A673 (cell line): ENCODE measurements at regions not wholly inside any gene's neighbourhood (a gene's known extent, or its start where the extent isn't known, plus 50 kb on each side); places are given as distances from the start of the nearest gene placed in this dataset.

Source experiments
- BruUV-seq: library from RNA; stranded (reverse); fragments of 400-500 nt; replicated peaks from 2 replicates; lab custom pipeline; 2021; lab: Mats Ljungman, UMichigan
- CTCF ChIA-PET: fragments of 300-600 bp; sonication (Branson Sonifier 250); formaldehyde crosslinking; loops from one replicate; lab custom pipeline; 2022; ENCODE audit warnings: antibody characterized with exemption; lab: Charles Lee
- POLR2A ChIA-PET: fragments of 300-600 bp; sonication (Branson Sonifier 250); formaldehyde crosslinking; loops from one replicate; lab custom pipeline; 2022; ENCODE audit warnings: antibody characterized with exemption; ENCODE audit not compliant: low non-redundant PET; lab: Charles Lee
- DNase-seq: peaks from one replicate; pipeline ENCODE4 v3.0.0-alpha.2; 2015; ENCODE audit warnings: low spot score
- H3K27ac ChIP-seq: fragments of 200-600 bp; sonication (generic); 2 replicates; pipeline ENCODE4 v1.5.1; 2016; ENCODE audit warnings: mixed run types, low read depth, mild to moderate bottlenecking, mixed read lengths, antibody characterized with exemption, low read length; ENCODE audit not compliant: poor library complexity, severe bottlenecking
- H3K27me3 ChIP-seq: fragments of 200-600 bp; sonication (generic); replicated peaks from 2 replicates; pipeline ENCODE4 v1.6.1; 2017; ENCODE audit warnings: mixed run types, low read depth, mild to moderate bottlenecking, mixed read lengths, antibody characterized with exemption, low read length; ENCODE audit not compliant: insufficient read depth, poor library complexity
- H3K36me3 ChIP-seq: fragments of 200-600 bp; sonication (generic); 2 replicates; pipeline ENCODE4 v1.6.1; 2016; ENCODE audit warnings: mixed run types, mild to moderate bottlenecking, mixed read lengths, antibody characterized with exemption, low read length; ENCODE audit not compliant: insufficient read depth, poor library complexity, severe bottlenecking
- H3K4me1 ChIP-seq: fragments of 200-600 bp; sonication (generic); 2 replicates; pipeline ENCODE4 v1.6.1; 2017; ENCODE audit warnings: mixed run types, mild to moderate bottlenecking, mixed read lengths, antibody characterized with exemption, low read length; ENCODE audit not compliant: insufficient read depth, poor library complexity, severe bottlenecking
- H3K4me3 ChIP-seq: fragments of 200-600 bp; sonication (generic); 2 replicates; pipeline ENCODE4 v1.5.1; 2016; ENCODE audit warnings: low read depth, mixed run types, mild to moderate bottlenecking, mixed read lengths, low read length; ENCODE audit not compliant: poor library complexity, severe bottlenecking
- H3K9me3 ChIP-seq: fragments of 200-600 bp; sonication (generic); 2 replicates; pipeline ENCODE4 v1.6.1; 2016; ENCODE audit warnings: mixed run types, low read depth, mild to moderate bottlenecking, mixed read lengths, antibody characterized with exemption, low read length; ENCODE audit not compliant: poor library complexity, severe bottlenecking
- EZH2 ChIP-seq: fragments of 200-600 bp; sonication (generic); IDR thresholded peaks from 2 replicates; pipeline ENCODE4 v1.6.1; 2017; ENCODE audit warnings: borderline replicate concordance, low read depth, mild to moderate bottlenecking, mixed read lengths, antibody characterized with exemption, low read length; ENCODE audit not compliant: poor library complexity, severe bottlenecking
- intact Hi-C: fragments of 100-400 bp; cut with micrococcal nuclease; formaldehyde crosslinking; loops from one replicate; pipeline ENCODE4 v1.10.0; 2022; ENCODE audit not compliant: unreplicated experiment
- TF ChIP-seq, protein P1 (sequence below): fragments of 300-800, 200-600 bp; sonication (generic); conservative IDR thresholded peaks from 2 replicates; pipeline ENCODE4 v1.5.1; 2017; ENCODE audit warnings: low read depth, mild to moderate bottlenecking, antibody characterized with exemption, low read length, moderate library complexity, mixed read lengths

DNA sequence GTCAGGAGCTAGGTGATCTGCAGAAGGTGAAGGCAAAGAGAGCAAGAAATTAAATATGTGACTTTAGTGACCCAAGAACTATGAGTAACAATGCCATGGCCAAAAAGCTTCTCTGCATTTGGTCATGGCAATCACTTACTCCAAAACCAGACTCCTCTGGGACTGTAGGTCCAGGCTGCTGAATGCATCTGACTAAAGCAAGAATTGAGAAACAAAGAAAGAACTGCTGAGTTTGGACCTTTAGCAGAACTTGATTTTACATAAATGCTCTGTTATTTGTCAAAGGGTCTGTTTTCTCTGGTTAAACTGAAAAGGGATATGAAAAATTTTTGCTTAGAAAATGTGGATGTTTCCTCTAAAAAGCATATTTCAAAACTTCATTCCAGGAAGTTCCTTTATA, 1102.2 kb downstream of the IGSF11 start:
- ChIA-PET CTCF (no interaction called here), POLR2A (no interaction called here)
- no TSS peak for BruUV-seq
- intact Hi-C loops = no loop called here
- TF ChIP-seq EZH2 = no peak
- TF ChIP-seq, protein P1, sequence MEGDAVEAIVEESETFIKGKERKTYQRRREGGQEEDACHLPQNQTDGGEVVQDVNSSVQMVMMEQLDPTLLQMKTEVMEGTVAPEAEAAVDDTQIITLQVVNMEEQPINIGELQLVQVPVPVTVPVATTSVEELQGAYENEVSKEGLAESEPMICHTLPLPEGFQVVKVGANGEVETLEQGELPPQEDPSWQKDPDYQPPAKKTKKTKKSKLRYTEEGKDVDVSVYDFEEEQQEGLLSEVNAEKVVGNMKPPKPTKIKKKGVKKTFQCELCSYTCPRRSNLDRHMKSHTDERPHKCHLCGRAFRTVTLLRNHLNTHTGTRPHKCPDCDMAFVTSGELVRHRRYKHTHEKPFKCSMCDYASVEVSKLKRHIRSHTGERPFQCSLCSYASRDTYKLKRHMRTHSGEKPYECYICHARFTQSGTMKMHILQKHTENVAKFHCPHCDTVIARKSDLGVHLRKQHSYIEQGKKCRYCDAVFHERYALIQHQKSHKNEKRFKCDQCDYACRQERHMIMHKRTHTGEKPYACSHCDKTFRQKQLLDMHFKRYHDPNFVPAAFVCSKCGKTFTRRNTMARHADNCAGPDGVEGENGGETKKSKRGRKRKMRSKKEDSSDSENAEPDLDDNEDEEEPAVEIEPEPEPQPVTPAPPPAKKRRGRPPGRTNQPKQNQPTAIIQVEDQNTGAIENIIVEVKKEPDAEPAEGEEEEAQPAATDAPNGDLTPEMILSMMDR = no peak
- Histone ChIP-seq H3K4me3 (no peak overlapping the region), H3K36me3 (no peaks in the 10 kb centered on the region), H3K4me1 (peaks cover 8% of the 10 kb centered on the region), H3K9me3 (no peaks in the 10 kb centered on the region), H3K27ac (no peak overlapping the region), H3K27me3 (no peaks in the 10 kb centered on the region)
- DNase-seq = no peak

DNA sequence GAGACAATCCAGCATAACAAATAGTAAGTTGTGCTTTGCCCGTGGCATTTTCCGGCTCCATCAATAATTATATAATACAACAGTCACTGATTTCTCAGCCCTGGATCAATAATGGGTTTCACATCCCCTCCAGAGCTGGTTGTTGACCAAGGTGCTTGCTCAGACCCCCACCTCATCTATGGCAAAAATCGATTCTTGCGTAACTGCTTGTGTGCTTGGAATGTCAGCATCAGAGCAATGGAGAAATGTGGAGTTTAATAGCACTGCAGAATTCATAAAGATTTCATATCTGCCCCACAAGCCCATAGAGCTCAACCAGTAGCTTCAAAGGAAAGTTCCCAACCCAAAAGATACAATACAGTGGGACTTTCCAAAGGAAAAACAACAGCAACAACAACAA, 1098.5 kb downstream of the IGSF11 start:
- Histone ChIP-seq H3K4me3 (no peak overlapping the region), H3K27ac (no peak overlapping the region), H3K27me3 (no peaks in the 10 kb centered on the region), H3K9me3 (no peaks in the 10 kb centered on the region), H3K4me1 (no peaks in the 10 kb centered on the region), H3K36me3 (no peaks in the 10 kb centered on the region)
- ChIA-PET CTCF (no interaction called here), POLR2A (no interaction called here)
- TF ChIP-seq EZH2 = no peak
- TF ChIP-seq, protein P1 = no peak
- BruUV-seq = no TSS peak
- no peak for DNase-seq
- intact Hi-C loops = no loop called here

DNA sequence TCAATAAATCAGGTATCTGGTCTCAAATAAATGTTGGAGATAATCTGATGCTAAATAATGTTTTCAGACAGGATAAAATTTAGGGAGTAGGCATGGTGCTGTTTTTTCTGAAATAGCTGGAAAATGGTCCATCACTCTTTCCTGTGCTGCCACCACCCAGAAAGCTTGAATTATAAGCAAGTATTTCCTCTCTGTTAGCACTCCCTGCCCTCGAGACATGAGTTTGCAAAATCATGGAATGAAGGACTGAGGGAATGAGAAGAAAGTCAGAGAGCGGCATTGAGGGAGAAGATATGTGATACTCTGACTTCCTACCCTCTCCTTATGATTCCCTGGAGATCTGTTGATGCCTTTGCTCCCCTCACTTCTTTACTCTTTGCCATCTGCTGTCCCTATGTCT, 1095.7 kb downstream of the IGSF11 start:
- intact Hi-C loops = no loop called here
- H3K9me3 ChIP-seq = no peaks in the 10 kb centered on the region
- POLR2A ChIA-PET = no interaction called here
- CTCF ChIA-PET = no interaction called here
- no peak for DNase-seq
- no TSS peak for BruUV-seq
- no peaks in the 10 kb centered on the region for H3K27me3 ChIP-seq
- H3K36me3 ChIP-seq = no peaks in the 10 kb centered on the region
- TF ChIP-seq, protein P1 = no peak
- TF ChIP-seq EZH2 = no peak
- H3K4me1 ChIP-seq = no peaks in the 10 kb centered on the region
- H3K27ac ChIP-seq = no peak overlapping the region
- no peak overlapping the region for H3K4me3 ChIP-seq
